Erythroblast (primary cell): ENCODE measurements at regions not wholly inside any gene's neighbourhood (a gene's known extent, or its start where the extent isn't known, plus 50 kb on each side); places are given as distances from the start of the nearest gene placed in this dataset.

Experiments
- DNase-seq, 2 experiments: peaks; one replicate each; lab custom pipeline; 2025; lab: John Stamatoyannopoulos, UW
- GATA1 ChIP-seq: IDR thresholded peaks from 2 replicates; pipeline ENCODE4 v1.6.1; 2011; ENCODE audit warnings: low read depth, mild to moderate bottlenecking, control low read depth, low read length, moderate library complexity
- POLR2A ChIP-seq: IDR thresholded peaks from 2 replicates; pipeline ENCODE4 v1.6.1; 2011; ENCODE audit warnings: mild to moderate bottlenecking, low read length

- TF ChIP-seq POLR2A (no peak), GATA1 (no peak)
- no peak for DNase-seq
Observed at GRCh38 chr20:8935878-8936277, 133.0 kb upstream of the PLCB4 start.

- DNase-seq: no peak
- no peak for TF ChIP-seq POLR2A
- no peak for TF ChIP-seq GATA1
Observed at GRCh38 chr20:8938532-8938931, 130.4 kb upstream of the PLCB4 start.

- DNase-seq: no peak
- TF ChIP-seq GATA1: no peak
- no peak for TF ChIP-seq POLR2A
Observed at GRCh38 chr20:8940326-8940725, 128.6 kb upstream of the PLCB4 start.

- no peak for DNase-seq
- TF ChIP-seq GATA1 (no peak), POLR2A (no peak)
Observed at GRCh38 chr20:8943631-8944030, 125.3 kb upstream of the PLCB4 start.

GRCh38 chr20:8946036-8946940 is 122.6 kb upstream of the PLCB4 start:
- no peak for TF ChIP-seq POLR2A
- TF ChIP-seq GATA1: no peak
- DNase-seq: no peak

GRCh38 chr20:8948442-8949020 is 120.4 kb upstream of the PLCB4 start:
- no peak for TF ChIP-seq GATA1
- DNase-seq: no peak

- no peak for TF ChIP-seq POLR2A
- TF ChIP-seq GATA1: no peak
Observed at GRCh38 chr20:8951164-8951563, 117.7 kb upstream of the PLCB4 start.

GRCh38 chr20:8952721-8953120 is 116.2 kb upstream of the PLCB4 start:
- no peak for DNase-seq
- TF ChIP-seq GATA1 (no peak), POLR2A (no peak)

More at GRCh38 chr20:8951164-8951563, 117.7 kb upstream of the PLCB4 start:
- DNase-seq: no peak

- DNase-seq: no peak
- no peak for TF ChIP-seq POLR2A
- no peak for TF ChIP-seq GATA1
Observed at GRCh38 chr20:8953300-8953699, 115.6 kb upstream of the PLCB4 start.

GRCh38 chr20:8960241-8960640 is 108.6 kb upstream of the PLCB4 start:
- TF ChIP-seq POLR2A (no peak), GATA1 (no peak)
- DNase-seq: no peak

- TF ChIP-seq GATA1 (no peak), POLR2A (no peak)
- DNase-seq: no peak
Observed at GRCh38 chr20:8963330-8963729, 105.6 kb upstream of the PLCB4 start.

GRCh38 chr20:8964959-8965562 is 103.8 kb upstream of the PLCB4 start:
- DNase-seq: no peak
- no peak for TF ChIP-seq GATA1
- no peak for TF ChIP-seq POLR2A

GRCh38 chr20:8967641-8968245 is 101.1 kb upstream of the PLCB4 start:
- TF ChIP-seq POLR2A (no peak), GATA1 (no peak)
- no peak for DNase-seq

GRCh38 chr20:8969146-8969583 is 99.7 kb upstream of the PLCB4 start:
- TF ChIP-seq GATA1: no peak
- TF ChIP-seq POLR2A: no peak
- no peak for DNase-seq
